Fibroblast of skin of abdomen (primary cell): ENCODE measurements at regions not wholly inside any gene's neighbourhood (a gene's known extent, or its start where the extent isn't known, plus 50 kb on each side); places are given as distances from the start of the nearest gene placed in this dataset.

Experiments
- DNase-seq: peaks from one replicate; pipeline ENCODE4 v3.0.0-alpha.2; 2013

GRCh38 chr7:68444956-68445355 is 1153.3 kb upstream of the AUTS2 start:
- no peak for DNase-seq

- DNase-seq = no peak
Observed at GRCh38 chr7:68446183-68446582, 1152.1 kb upstream of the AUTS2 start.

GRCh38 chr7:68449099-68449498 is 1149.2 kb upstream of the AUTS2 start:
- DNase-seq = no peak

GRCh38 chr7:68449816-68450215 is 1148.5 kb upstream of the AUTS2 start:
- no peak for DNase-seq

- DNase-seq = no peak
Observed at GRCh38 chr7:68454931-68455330, 1143.3 kb upstream of the AUTS2 start.

- no peak for DNase-seq
Observed at GRCh38 chr7:68456469-68456868, 1141.8 kb upstream of the AUTS2 start.

GRCh38 chr7:68457481-68457880 is 1140.8 kb upstream of the AUTS2 start:
- DNase-seq = peak; percentile 36

GRCh38 chr7:68458010-68458908 is 1140.0 kb upstream of the AUTS2 start:
- peak; percentile 54 for DNase-seq

- DNase-seq = peak; percentile 95
Observed at GRCh38 chr7:68461430-68461829, 1136.8 kb upstream of the AUTS2 start.

GRCh38 chr7:68470836-68471435 is 1127.3 kb upstream of the AUTS2 start:
- DNase-seq = no peak

GRCh38 chr7:68472688-68473087 is 1125.6 kb upstream of the AUTS2 start:
- no peak for DNase-seq

GRCh38 chr7:68474661-68475216 is 1123.5 kb upstream of the AUTS2 start:
- DNase-seq = peak; percentile 65

GRCh38 chr7:68476966-68477365 is 1121.3 kb upstream of the AUTS2 start:
- DNase-seq = peak; percentile 28

GRCh38 chr7:68478326-68478725 is 1119.9 kb upstream of the AUTS2 start:
- DNase-seq = no peak

GRCh38 chr7:68482800-68483199 is 1115.5 kb upstream of the AUTS2 start:
- no peak for DNase-seq

GRCh38 chr7:68484731-68485130 is 1113.5 kb upstream of the AUTS2 start:
- no peak for DNase-seq

- DNase-seq = no peak
Observed at GRCh38 chr7:68485253-68485917, 1112.9 kb upstream of the AUTS2 start.

- DNase-seq = no peak
Observed at GRCh38 chr7:68488341-68489060, 1109.8 kb upstream of the AUTS2 start.

- no peak for DNase-seq
Observed at GRCh38 chr7:68491523-68492358, 1106.5 kb upstream of the AUTS2 start.

GRCh38 chr7:68492359-68492690 is 1106.0 kb upstream of the AUTS2 start:
- no peak for DNase-seq

- DNase-seq = no peak
Observed at GRCh38 chr7:68503400-68503799, 1094.9 kb upstream of the AUTS2 start.

GRCh38 chr7:68504716-68505115 is 1093.6 kb upstream of the AUTS2 start:
- DNase-seq = no peak
